MM.1S (cell line): ENCODE measurements at regions not wholly inside any gene's neighbourhood (a gene's known extent, or its start where the extent isn't known, plus 50 kb on each side); places are given as distances from the start of the nearest gene placed in this dataset.

Experiments used
- EZH2 ChIP-seq: fragments of 300-600 bp; sonication (generic); optimal IDR thresholded peaks from 2 replicates; pipeline ENCODE3; 2017; ENCODE audit warnings: low read depth, mild to moderate bottlenecking, antibody characterized with exemption, low read length, mixed read lengths
- EZH2phosphoT487 ChIP-seq: fragments of 300-600 bp; sonication (generic); IDR thresholded peaks from 2 replicates; pipeline ENCODE4 v1.6.1; 2018; ENCODE audit warnings: antibody characterized with exemption, low read length
- TF ChIP-seq, protein P1 (sequence below): fragments of 300-600 bp; sonication (generic); IDR thresholded peaks from 2 replicates; pipeline ENCODE4 v1.5.1; 2016; ENCODE audit warnings: antibody characterized with exemption, low read length, mixed read lengths

DNA sequence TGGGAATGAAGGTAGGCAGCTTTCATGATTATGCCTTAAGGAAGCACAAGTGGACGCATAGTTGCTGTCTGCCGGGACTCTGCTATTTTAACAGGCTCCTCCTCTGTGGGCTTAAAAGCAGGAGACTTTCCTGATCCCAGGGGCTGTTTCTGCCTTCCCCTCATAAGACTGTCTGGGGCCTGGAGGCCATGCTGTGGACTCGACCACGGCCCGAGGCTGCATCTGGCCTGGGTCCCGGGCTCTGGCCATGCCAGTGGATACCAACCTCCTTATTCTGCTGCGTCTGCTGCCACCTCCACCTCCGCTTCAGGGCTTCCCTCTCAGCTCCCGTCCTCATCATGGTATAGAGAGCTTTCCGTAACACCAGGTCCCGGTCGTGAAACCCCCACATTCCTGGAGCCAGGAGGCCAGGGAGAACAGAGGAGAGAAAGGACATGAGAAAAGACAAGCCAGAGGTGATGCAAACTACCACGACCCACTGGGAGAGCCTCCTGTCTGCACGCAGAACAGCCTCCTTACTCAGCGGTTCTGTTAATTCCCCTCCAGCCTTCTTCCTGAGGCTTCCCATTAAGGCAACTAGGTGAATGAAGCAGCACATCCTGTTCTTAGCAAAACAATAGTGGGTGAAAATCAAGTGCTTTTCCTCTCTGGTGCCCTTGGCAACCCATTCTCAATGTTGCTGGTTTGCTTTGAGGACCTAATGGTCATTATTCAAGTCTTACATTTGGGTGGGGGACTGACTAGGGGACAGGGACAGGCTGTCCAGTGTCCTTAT, 200.5 kb downstream of the KLF13 start:
- TF ChIP-seq, protein P1, sequence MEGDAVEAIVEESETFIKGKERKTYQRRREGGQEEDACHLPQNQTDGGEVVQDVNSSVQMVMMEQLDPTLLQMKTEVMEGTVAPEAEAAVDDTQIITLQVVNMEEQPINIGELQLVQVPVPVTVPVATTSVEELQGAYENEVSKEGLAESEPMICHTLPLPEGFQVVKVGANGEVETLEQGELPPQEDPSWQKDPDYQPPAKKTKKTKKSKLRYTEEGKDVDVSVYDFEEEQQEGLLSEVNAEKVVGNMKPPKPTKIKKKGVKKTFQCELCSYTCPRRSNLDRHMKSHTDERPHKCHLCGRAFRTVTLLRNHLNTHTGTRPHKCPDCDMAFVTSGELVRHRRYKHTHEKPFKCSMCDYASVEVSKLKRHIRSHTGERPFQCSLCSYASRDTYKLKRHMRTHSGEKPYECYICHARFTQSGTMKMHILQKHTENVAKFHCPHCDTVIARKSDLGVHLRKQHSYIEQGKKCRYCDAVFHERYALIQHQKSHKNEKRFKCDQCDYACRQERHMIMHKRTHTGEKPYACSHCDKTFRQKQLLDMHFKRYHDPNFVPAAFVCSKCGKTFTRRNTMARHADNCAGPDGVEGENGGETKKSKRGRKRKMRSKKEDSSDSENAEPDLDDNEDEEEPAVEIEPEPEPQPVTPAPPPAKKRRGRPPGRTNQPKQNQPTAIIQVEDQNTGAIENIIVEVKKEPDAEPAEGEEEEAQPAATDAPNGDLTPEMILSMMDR = no peak
- TF ChIP-seq EZH2 = no peak
- no peak for TF ChIP-seq EZH2phosphoT487
